Loucy (cell line): ENCODE measurements at regions not wholly inside any gene's neighbourhood (a gene's known extent, or its start where the extent isn't known, plus 50 kb on each side); places are given as distances from the start of the nearest gene placed in this dataset.

Experiments
- EZH2phosphoT487 ChIP-seq: fragments of 200-600 bp; IDR thresholded peaks from 2 replicates; pipeline ENCODE4 v1.6.1; 2018; ENCODE audit warnings: antibody characterized with exemption, mild to moderate bottlenecking, moderate library complexity, borderline replicate concordance
- TF ChIP-seq, protein P1 (sequence below): fragments of 200-600 bp; sonication (generic); conservative IDR thresholded peaks from 2 replicates; pipeline ENCODE4 v1.5.1; 2014; ENCODE audit warnings: mild to moderate bottlenecking, antibody characterized with exemption, low read length

DNA sequence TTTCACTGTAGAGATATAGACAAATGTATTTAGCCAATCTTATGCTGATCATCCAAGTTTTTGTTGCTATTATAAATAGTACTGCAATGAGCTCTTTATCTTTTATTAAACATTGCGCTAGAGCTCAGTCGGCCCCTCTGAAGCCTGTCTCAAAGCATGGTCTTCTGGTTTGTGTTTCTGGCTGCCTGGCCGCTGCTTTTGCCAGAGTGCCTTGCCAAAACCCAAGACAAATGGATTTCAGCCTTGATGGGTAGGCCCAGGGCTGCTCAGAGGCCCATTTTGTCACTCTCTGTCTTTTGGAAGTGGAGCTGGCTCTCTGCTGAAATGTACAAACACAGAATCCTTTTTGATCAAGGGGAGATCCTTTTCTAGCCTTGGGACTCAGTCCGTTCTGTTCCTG is 102.9 kb upstream of the KCNG1 start:
- TF ChIP-seq, protein P1, sequence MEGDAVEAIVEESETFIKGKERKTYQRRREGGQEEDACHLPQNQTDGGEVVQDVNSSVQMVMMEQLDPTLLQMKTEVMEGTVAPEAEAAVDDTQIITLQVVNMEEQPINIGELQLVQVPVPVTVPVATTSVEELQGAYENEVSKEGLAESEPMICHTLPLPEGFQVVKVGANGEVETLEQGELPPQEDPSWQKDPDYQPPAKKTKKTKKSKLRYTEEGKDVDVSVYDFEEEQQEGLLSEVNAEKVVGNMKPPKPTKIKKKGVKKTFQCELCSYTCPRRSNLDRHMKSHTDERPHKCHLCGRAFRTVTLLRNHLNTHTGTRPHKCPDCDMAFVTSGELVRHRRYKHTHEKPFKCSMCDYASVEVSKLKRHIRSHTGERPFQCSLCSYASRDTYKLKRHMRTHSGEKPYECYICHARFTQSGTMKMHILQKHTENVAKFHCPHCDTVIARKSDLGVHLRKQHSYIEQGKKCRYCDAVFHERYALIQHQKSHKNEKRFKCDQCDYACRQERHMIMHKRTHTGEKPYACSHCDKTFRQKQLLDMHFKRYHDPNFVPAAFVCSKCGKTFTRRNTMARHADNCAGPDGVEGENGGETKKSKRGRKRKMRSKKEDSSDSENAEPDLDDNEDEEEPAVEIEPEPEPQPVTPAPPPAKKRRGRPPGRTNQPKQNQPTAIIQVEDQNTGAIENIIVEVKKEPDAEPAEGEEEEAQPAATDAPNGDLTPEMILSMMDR = no peak
- no peak for TF ChIP-seq EZH2phosphoT487
